HepG2 (cell line): ENCODE measurements at regions not wholly inside any gene's neighbourhood (a gene's known extent, or its start where the extent isn't known, plus 50 kb on each side); places are given as distances from the start of the nearest gene placed in this dataset.

ENCODE experiments used
- KLF13 ChIP-seq: sonication (generic); formaldehyde crosslinking; IDR thresholded peaks from 2 replicates; pipeline ENCODE4 v1.4.0; 2020; ENCODE audit warnings: mild to moderate bottlenecking, missing genetic modification reagents
- ZNF235 ChIP-seq: sonication (generic); formaldehyde crosslinking; IDR thresholded peaks from 2 replicates; pipeline ENCODE4 v1.8.1; 2023; ENCODE audit warnings: mild to moderate bottlenecking, missing genetic modification reagents, borderline replicate concordance
- ZNF383 ChIP-seq: sonication (generic); formaldehyde crosslinking; IDR thresholded peaks from 2 replicates; pipeline ENCODE4 v1.4.0; 2020; ENCODE audit warnings: missing genetic modification reagents, mild to moderate bottlenecking, borderline replicate concordance
- TF ChIP-seq, protein P1 (sequence below): sonication (generic); formaldehyde crosslinking; IDR thresholded peaks from 2 replicates; pipeline ENCODE4 v1.9.0; 2021; ENCODE audit warnings: mild to moderate bottlenecking, missing genetic modification reagents
- TF ChIP-seq, protein P2 (sequence below): sonication (generic); formaldehyde crosslinking; IDR thresholded peaks from 2 replicates; pipeline ENCODE4 v1.8.1; 2023; ENCODE audit warnings: mild to moderate bottlenecking, missing genetic modification reagents
- TF ChIP-seq, protein P3 (sequence below): sonication (generic); formaldehyde crosslinking; IDR thresholded peaks from 2 replicates; pipeline ENCODE4 v1.4.0; 2020; ENCODE audit warnings: missing genetic modification reagents, mild to moderate bottlenecking, borderline replicate concordance

DNA sequence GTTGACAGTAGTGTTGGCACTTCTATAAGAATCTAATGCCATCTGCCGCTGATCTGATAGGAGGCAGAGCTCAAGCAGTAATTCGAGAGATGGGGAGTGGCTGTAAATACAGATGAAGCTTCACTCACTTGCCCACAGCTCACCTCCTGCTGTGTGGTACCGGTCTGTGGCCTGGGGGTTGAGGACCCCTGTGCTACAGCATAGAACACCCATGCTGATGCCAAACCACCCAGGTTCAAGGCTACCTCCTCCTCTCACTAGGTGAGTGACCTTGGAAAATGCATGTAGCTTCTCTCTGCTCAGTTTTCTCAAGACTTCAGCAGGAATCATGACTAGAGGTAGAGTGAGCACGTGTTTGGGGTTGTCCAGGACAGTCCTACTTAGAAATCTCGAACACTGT is 263.4 kb downstream of the SH3BP4 start (continued):
- TF ChIP-seq, protein P1, sequence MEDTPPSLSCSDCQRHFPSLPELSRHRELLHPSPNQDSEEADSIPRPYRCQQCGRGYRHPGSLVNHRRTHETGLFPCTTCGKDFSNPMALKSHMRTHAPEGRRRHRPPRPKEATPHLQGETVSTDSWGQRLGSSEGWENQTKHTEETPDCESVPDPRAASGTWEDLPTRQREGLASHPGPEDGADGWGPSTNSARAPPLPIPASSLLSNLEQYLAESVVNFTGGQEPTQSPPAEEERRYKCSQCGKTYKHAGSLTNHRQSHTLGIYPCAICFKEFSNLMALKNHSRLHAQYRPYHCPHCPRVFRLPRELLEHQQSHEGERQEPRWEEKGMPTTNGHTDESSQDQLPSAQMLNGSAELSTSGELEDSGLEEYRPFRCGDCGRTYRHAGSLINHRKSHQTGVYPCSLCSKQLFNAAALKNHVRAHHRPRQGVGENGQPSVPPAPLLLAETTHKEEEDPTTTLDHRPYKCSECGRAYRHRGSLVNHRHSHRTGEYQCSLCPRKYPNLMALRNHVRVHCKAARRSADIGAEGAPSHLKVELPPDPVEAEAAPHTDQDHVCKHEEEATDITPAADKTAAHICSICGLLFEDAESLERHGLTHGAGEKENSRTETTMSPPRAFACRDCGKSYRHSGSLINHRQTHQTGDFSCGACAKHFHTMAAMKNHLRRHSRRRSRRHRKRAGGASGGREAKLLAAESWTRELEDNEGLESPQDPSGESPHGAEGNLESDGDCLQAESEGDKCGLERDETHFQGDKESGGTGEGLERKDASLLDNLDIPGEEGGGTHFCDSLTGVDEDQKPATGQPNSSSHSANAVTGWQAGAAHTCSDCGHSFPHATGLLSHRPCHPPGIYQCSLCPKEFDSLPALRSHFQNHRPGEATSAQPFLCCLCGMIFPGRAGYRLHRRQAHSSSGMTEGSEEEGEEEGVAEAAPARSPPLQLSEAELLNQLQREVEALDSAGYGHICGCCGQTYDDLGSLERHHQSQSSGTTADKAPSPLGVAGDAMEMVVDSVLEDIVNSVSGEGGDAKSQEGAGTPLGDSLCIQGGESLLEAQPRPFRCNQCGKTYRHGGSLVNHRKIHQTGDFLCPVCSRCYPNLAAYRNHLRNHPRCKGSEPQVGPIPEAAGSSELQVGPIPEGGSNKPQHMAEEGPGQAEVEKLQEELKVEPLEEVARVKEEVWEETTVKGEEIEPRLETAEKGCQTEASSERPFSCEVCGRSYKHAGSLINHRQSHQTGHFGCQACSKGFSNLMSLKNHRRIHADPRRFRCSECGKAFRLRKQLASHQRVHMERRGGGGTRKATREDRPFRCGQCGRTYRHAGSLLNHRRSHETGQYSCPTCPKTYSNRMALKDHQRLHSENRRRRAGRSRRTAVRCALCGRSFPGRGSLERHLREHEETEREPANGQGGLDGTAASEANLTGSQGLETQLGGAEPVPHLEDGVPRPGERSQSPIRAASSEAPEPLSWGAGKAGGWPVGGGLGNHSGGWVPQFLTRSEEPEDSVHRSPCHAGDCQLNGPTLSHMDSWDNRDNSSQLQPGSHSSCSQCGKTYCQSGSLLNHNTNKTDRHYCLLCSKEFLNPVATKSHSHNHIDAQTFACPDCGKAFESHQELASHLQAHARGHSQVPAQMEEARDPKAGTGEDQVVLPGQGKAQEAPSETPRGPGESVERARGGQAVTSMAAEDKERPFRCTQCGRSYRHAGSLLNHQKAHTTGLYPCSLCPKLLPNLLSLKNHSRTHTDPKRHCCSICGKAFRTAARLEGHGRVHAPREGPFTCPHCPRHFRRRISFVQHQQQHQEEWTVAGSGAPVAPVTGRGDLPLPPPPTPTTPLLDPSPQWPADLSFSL (CRISPR knock-in tag) = no peak
- no peak for TF ChIP-seq ZNF235 (CRISPR knock-in tag)
- TF ChIP-seq, protein P2, sequence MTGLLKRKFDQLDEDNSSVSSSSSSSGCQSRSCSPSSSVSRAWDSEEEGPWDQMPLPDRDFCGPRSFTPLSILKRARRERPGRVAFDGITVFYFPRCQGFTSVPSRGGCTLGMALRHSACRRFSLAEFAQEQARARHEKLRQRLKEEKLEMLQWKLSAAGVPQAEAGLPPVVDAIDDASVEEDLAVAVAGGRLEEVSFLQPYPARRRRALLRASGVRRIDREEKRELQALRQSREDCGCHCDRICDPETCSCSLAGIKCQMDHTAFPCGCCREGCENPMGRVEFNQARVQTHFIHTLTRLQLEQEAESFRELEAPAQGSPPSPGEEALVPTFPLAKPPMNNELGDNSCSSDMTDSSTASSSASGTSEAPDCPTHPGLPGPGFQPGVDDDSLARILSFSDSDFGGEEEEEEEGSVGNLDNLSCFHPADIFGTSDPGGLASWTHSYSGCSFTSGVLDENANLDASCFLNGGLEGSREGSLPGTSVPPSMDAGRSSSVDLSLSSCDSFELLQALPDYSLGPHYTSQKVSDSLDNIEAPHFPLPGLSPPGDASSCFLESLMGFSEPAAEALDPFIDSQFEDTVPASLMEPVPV = no peak
- TF ChIP-seq KLF13 (CRISPR knock-in tag) = no peak
- no peak for TF ChIP-seq ZNF383
- TF ChIP-seq, protein P3, sequence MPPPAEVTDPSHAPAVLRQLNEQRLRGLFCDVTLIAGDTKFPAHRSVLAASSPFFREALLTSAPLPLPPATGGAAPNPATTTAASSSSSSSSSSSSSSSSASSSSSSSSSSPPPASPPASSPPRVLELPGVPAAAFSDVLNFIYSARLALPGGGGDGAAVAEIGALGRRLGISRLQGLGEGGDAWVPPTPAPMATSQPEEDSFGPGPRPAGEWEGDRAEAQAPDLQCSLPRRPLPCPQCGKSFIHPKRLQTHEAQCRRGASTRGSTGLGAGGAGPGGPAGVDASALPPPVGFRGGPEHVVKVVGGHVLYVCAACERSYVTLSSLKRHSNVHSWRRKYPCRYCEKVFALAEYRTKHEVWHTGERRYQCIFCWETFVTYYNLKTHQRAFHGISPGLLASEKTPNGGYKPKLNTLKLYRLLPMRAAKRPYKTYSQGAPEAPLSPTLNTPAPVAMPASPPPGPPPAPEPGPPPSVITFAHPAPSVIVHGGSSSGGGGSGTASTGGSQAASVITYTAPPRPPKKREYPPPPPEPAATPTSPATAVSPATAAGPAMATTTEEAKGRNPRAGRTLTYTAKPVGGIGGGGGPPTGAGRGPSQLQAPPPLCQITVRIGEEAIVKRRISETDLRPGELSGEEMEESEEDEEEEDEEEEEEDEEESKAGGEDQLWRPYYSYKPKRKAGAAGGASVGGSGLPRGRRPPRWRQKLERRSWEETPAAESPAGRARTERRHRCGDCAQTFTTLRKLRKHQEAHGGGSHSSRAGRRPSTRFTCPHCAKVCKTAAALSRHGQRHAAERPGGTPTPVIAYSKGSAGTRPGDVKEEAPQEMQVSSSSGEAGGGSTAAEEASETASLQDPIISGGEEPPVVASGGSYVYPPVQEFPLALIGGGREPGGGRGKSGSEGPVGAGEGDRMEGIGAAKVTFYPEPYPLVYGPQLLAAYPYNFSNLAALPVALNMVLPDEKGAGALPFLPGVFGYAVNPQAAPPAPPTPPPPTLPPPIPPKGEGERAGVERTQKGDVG (CRISPR knock-in tag) = no peak
- TF ChIP-seq, all 625 proteins: peak for 0
